ENCODE measurements at regions not wholly inside any gene's neighbourhood (a gene's known extent, or its start where the extent isn't known, plus 50 kb on each side); places are given as distances from the start of the nearest gene placed in this dataset.

- TF ChIP-seq, protein P1, sequence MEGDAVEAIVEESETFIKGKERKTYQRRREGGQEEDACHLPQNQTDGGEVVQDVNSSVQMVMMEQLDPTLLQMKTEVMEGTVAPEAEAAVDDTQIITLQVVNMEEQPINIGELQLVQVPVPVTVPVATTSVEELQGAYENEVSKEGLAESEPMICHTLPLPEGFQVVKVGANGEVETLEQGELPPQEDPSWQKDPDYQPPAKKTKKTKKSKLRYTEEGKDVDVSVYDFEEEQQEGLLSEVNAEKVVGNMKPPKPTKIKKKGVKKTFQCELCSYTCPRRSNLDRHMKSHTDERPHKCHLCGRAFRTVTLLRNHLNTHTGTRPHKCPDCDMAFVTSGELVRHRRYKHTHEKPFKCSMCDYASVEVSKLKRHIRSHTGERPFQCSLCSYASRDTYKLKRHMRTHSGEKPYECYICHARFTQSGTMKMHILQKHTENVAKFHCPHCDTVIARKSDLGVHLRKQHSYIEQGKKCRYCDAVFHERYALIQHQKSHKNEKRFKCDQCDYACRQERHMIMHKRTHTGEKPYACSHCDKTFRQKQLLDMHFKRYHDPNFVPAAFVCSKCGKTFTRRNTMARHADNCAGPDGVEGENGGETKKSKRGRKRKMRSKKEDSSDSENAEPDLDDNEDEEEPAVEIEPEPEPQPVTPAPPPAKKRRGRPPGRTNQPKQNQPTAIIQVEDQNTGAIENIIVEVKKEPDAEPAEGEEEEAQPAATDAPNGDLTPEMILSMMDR (IDR thresholded peaks at IDR 0.05; ENCODE audit: borderline replicate concordance, extremely low read depth, low read length, poor library complexity, severe bottlenecking) = no peak
- TF ChIP-seq EZH2 (IDR thresholded peaks at IDR 0.05; ENCODE audit: borderline replicate concordance, low read depth, low read length, severe bottlenecking) = no peak
- H3K9ac ChIP-seq (ENCODE audit: low read depth, low read length) = no peak overlapping the region
- no peak overlapping the region for H3K4me3 ChIP-seq (ENCODE audit: low read depth in 1 of 2, low read length in 2 of 2)
- no peak overlapping the region for H3K4me2 ChIP-seq (ENCODE audit: insufficient read depth, low read length)
- H2AFZ ChIP-seq (ENCODE audit: low read depth, low read length) = no peak overlapping the region
- no peaks in the 10 kb centered on the region for H3K4me1 ChIP-seq (ENCODE audit: insufficient read depth, low read length)
- H4K20me1 ChIP-seq (ENCODE audit: insufficient read depth, low read length) = no peaks in the 10 kb centered on the region
- no peaks in the 10 kb centered on the region for H3K9me3 ChIP-seq (ENCODE audit: insufficient read depth, low read length, severe bottlenecking)
- no peak overlapping the region for H3K27ac ChIP-seq (ENCODE audit: low read length)
- no peaks in the 10 kb centered on the region for H3K27me3 ChIP-seq (ENCODE audit: insufficient read depth, low read length, poor library complexity)
- H3K79me2 ChIP-seq (ENCODE audit: insufficient read depth, low read length) = no peaks in the 10 kb centered on the region
- ATAC-seq (ENCODE audit: insufficient read depth, low read depth) (no peak), DNase-seq (no peak)
- no peaks in the 10 kb centered on the region for H3K36me3 ChIP-seq (ENCODE audit: insufficient read depth, low read length)
These were observed 317.5 kb upstream of the CNTN6 start for GRCh38 chr3:775178-775880.

- ATAC-seq (ENCODE audit: insufficient read depth, low read depth) (no peak), DNase-seq (no peak)
- Histone ChIP-seq H3K9ac (ENCODE audit: low read depth, low read length) (no peak overlapping the region), H3K4me3 (ENCODE audit: low read depth in 1 of 2, low read length in 2 of 2) (no peak overlapping the region), H3K27ac (ENCODE audit: low read length) (no peak overlapping the region), H3K36me3 (ENCODE audit: insufficient read depth, low read length) (no peaks in the 10 kb centered on the region), H3K4me2 (ENCODE audit: insufficient read depth, low read length) (no peak overlapping the region), H3K79me2 (ENCODE audit: insufficient read depth, low read length) (no peaks in the 10 kb centered on the region), H3K9me3 (ENCODE audit: insufficient read depth, low read length, severe bottlenecking) (no peaks in the 10 kb centered on the region), H3K27me3 (ENCODE audit: insufficient read depth, low read length, poor library complexity) (no peaks in the 10 kb centered on the region), H2AFZ (ENCODE audit: low read depth, low read length) (no peak overlapping the region), H3K4me1 (ENCODE audit: insufficient read depth, low read length) (no peaks in the 10 kb centered on the region), H4K20me1 (ENCODE audit: insufficient read depth, low read length) (no peaks in the 10 kb centered on the region)
- TF ChIP-seq, protein P1 (IDR thresholded peaks at IDR 0.05; ENCODE audit: borderline replicate concordance, extremely low read depth, low read length, poor library complexity, severe bottlenecking) = no peak
- no peak for TF ChIP-seq EZH2 (IDR thresholded peaks at IDR 0.05; ENCODE audit: borderline replicate concordance, low read depth, low read length, severe bottlenecking)
These were observed 312.3 kb upstream of the CNTN6 start for GRCh38 chr3:780505-780904.

DNA sequence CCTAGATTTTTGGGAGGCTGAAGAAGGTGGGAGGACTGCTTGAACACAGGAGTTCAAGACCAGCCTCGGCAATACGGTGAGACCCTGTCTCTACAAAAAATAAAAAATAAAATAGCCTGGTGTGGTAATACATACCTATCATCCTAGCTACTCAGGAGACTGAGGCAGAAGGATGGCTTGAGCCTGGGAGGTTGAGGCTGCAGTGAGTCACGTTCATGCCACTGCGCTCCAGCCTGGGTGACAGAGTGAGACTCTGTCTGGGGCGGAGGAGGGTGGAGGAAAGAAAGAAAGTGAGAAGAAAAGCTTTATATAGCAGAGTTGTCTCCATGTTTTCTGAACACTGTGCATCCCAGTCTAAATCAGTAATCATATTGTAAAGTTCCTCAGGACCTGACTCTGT lies 301.4 kb upstream of the CNTN6 start:
- no peak overlapping the region for H3K4me3 ChIP-seq (ENCODE audit: low read depth in 1 of 2, low read length in 2 of 2)
- H3K79me2 ChIP-seq (ENCODE audit: insufficient read depth, low read length) = no peaks in the 10 kb centered on the region
- no peaks in the 10 kb centered on the region for H3K4me1 ChIP-seq (ENCODE audit: insufficient read depth, low read length)
- H3K27me3 ChIP-seq (ENCODE audit: insufficient read depth, low read length, poor library complexity) = no peaks in the 10 kb centered on the region
- H3K9ac ChIP-seq (ENCODE audit: low read depth, low read length) = no peak overlapping the region
- ATAC-seq (ENCODE audit: insufficient read depth, low read depth) (no peak), DNase-seq (no peak)
- no peak for TF ChIP-seq EZH2 (IDR thresholded peaks at IDR 0.05; ENCODE audit: borderline replicate concordance, low read depth, low read length, severe bottlenecking)
- TF ChIP-seq, protein P1 (IDR thresholded peaks at IDR 0.05; ENCODE audit: borderline replicate concordance, extremely low read depth, low read length, poor library complexity, severe bottlenecking) = no peak
- H2AFZ ChIP-seq (ENCODE audit: low read depth, low read length) = no peak overlapping the region
- no peaks in the 10 kb centered on the region for H3K36me3 ChIP-seq (ENCODE audit: insufficient read depth, low read length)
- H3K4me2 ChIP-seq (ENCODE audit: insufficient read depth, low read length) = no peak overlapping the region
- no peak overlapping the region for H3K27ac ChIP-seq (ENCODE audit: low read length)
- no peaks in the 10 kb centered on the region for H4K20me1 ChIP-seq (ENCODE audit: insufficient read depth, low read length)
- no peaks in the 10 kb centered on the region for H3K9me3 ChIP-seq (ENCODE audit: insufficient read depth, low read length, severe bottlenecking)
